A549 (cell line): ENCODE measurements at regions not wholly inside any gene's neighbourhood (a gene's known extent, or its start where the extent isn't known, plus 50 kb on each side); places are given as distances from the start of the nearest gene placed in this dataset.

Experiments
- ATAC-seq, 2 experiments: fragments of 200-7000 bp in 1 of 2; fragments of >200 bp in 1 of 2; cut with Nextera tagmentation in 1 of 2; cut with Tn5 transposase in 1 of 2; 3 replicates each; pipeline versions ENCODE4 v1.8.0 to v1.9.1; 2018 to 2020; ENCODE audit warnings: mild to moderate bottlenecking in 1 of 2, moderate library complexity in 1 of 2
- CTCF ChIA-PET: fragments of 300-600 bp; sonication (Branson Sonifier 250); formaldehyde crosslinking; extraction: SDS; loops from one replicate; lab custom pipeline; 2021; ENCODE audit warnings: antibody characterized with exemption, inconsistent platforms; lab: Yijun Ruan, JAX
- POLR2A ChIA-PET: fragments of 350-600 bp; formaldehyde crosslinking; extraction: SDS; loops from one replicate; lab custom pipeline; 2021; ENCODE audit warnings: antibody characterized with exemption, inconsistent platforms; lab: Yijun Ruan, JAX
- DNase-seq, 2 experiments: peaks; one replicate each; pipeline versions ENCODE4 v3.0.0 to v3.0.0-alpha.2; 2011 to 2016; ENCODE audit warnings: low read depth in 1 of 2, low spot score in 1 of 2
- FAIRE-seq: peaks from 2 replicates; lab custom pipeline; 2011; peaks lifted over from hg19 to GRCh38; lab: Jason Lieb, UNC
- H3K27ac ChIP-seq, 2 experiments: fragments of >200 bp; sonication (Bioruptor Twin); formaldehyde crosslinking; 3 replicates each; pipeline ENCODE4 v1.5.1; 2016 to 2017
- H3K4me1 ChIP-seq: fragments of >200 bp; sonication (Bioruptor Twin); formaldehyde crosslinking; 3 replicates; pipeline ENCODE4 v1.6.1; 2016
- H3K4me2 ChIP-seq: fragments of >200 bp; sonication (Bioruptor Twin); formaldehyde crosslinking; 3 replicates; pipeline ENCODE4 v1.6.1; 2016
- H3K4me3 ChIP-seq: fragments of >200 bp; sonication (Bioruptor Twin); formaldehyde crosslinking; 3 replicates; pipeline ENCODE4 v1.5.1; 2016
- H3K9me3 ChIP-seq: fragments of >200 bp; sonication (Bioruptor Twin); formaldehyde crosslinking; 3 replicates; pipeline ENCODE4 v1.6.1; 2016
- CBX8 ChIP-seq: fragments of 200-600 bp; sonication (generic); IDR thresholded peaks from 2 replicates; pipeline ENCODE4 v1.6.1; 2016
- EHMT2 ChIP-seq: fragments of 200-600 bp; sonication (generic); IDR thresholded peaks from 2 replicates; pipeline ENCODE4 v1.6.1; 2016; ENCODE audit warnings: antibody characterized with exemption, low read depth, mild to moderate bottlenecking, moderate library complexity
- FOSB ChIP-seq: fragments of 250-450 bp; sonication (Bioruptor Pico); IDR thresholded peaks from 2 replicates; pipeline ENCODE4 v1.5.0; 2020; ENCODE audit warnings: mild to moderate bottlenecking, moderate library complexity
- FOSL2 ChIP-seq, 2 experiments: fragments of 450-650 bp in 1 of 2; fragments of >200 bp in 1 of 2; sonication (Bioruptor Twin) in 1 of 2; formaldehyde crosslinking; IDR thresholded peaks; 2 replicates each; pipeline versions ENCODE4 v1.5.0 to v1.6.1; 2016 to 2020; ENCODE audit warnings: mild to moderate bottlenecking in 1 of 2, moderate library complexity in 1 of 2
- FOXS1 ChIP-seq: fragments of 250-450 bp; sonication (Bioruptor Pico); IDR thresholded peaks from 2 replicates; pipeline ENCODE4 v1.5.0; 2020; ENCODE audit warnings: mild to moderate bottlenecking, moderate library complexity
- HDAC2 ChIP-seq: fragments of 200-600 bp; sonication (generic); IDR thresholded peaks from 2 replicates; pipeline ENCODE4 v1.6.1; 2016
- HOXB13 ChIP-seq: fragments of 250-450 bp; sonication (Bioruptor Pico); IDR thresholded peaks from 2 replicates; pipeline ENCODE4 v1.5.0; 2020; ENCODE audit warnings: low read depth, mild to moderate bottlenecking, moderate library complexity
- HOXB5 ChIP-seq: fragments of 250-450 bp; sonication (Bioruptor Pico); IDR thresholded peaks from 2 replicates; pipeline ENCODE4 v1.5.0; 2020; ENCODE audit warnings: mild to moderate bottlenecking, moderate library complexity
- JUN ChIP-seq, 2 experiments: fragments of >200 bp; sonication (Bioruptor Twin); formaldehyde crosslinking; IDR thresholded peaks; 2 replicates in 1 of 2; 3 replicates in 1 of 2; pipeline ENCODE4 v1.6.1; 2016 to 2017
- KDM1A ChIP-seq: fragments of 200-600 bp; sonication (generic); IDR thresholded peaks from 2 replicates; pipeline ENCODE4 v1.6.1; 2016; ENCODE audit warnings: low read depth, mild to moderate bottlenecking
- KDM5A ChIP-seq: fragments of 200-600 bp; sonication (generic); IDR thresholded peaks from 2 replicates; pipeline ENCODE4 v1.6.1; 2016; ENCODE audit warnings: antibody characterized with exemption, mild to moderate bottlenecking
- MAZ ChIP-seq: fragments of 150-350 bp; IDR thresholded peaks from 2 replicates; pipeline ENCODE4 v1.6.1; 2014; ENCODE audit warnings: antibody characterized with exemption, low read depth, low read length, borderline replicate concordance
- POLR2AphosphoS2 ChIP-seq: conservative IDR thresholded peaks from 2 replicates; pipeline ENCODE4 v1.6.1; 2012; ENCODE audit warnings: low read length, improper control_type of control experiment, inconsistent platforms
- RAD21 ChIP-seq, 2 experiments: fragments of >200 bp in 1 of 2; sonication (Bioruptor Twin) in 1 of 2; formaldehyde crosslinking in 1 of 2; IDR thresholded peaks in 1 of 2; conservative IDR thresholded peaks in 1 of 2; 2 replicates in 1 of 2; 3 replicates in 1 of 2; pipeline ENCODE4 v1.6.1; 2012 to 2018; ENCODE audit warnings: inconsistent platforms in 1 of 2
- RCOR1 ChIP-seq: fragments of 150-350 bp; IDR thresholded peaks from 2 replicates; pipeline ENCODE4 v1.6.1; 2014; ENCODE audit warnings: antibody characterized with exemption, low read length, low read depth
- RFX5 ChIP-seq: fragments of 450-650 bp; IDR thresholded peaks from 2 replicates; pipeline ENCODE4 v1.7.1; 2014; ENCODE audit warnings: antibody characterized with exemption, mild to moderate bottlenecking, moderate library complexity
- RNF2 ChIP-seq: fragments of 200-600 bp; sonication (generic); IDR thresholded peaks from 2 replicates; pipeline ENCODE4 v1.6.1; 2016; ENCODE audit warnings: low read depth, mild to moderate bottlenecking, antibody characterized with exemption, moderate library complexity, borderline replicate concordance
- SMC3 ChIP-seq: fragments of >200 bp; sonication (Bioruptor Twin); formaldehyde crosslinking; IDR thresholded peaks from 3 replicates; pipeline ENCODE4 v1.6.1; 2018; ENCODE audit warnings: inconsistent platforms
- TFCP2L1 ChIP-seq: fragments of 250-450 bp; sonication (Bioruptor Pico); IDR thresholded peaks from 2 replicates; pipeline ENCODE4 v1.5.0; 2021; ENCODE audit warnings: mild to moderate bottlenecking
- ZNF302 ChIP-seq: fragments of 250-450 bp; sonication (Bioruptor Pico); IDR thresholded peaks from 2 replicates; pipeline ENCODE4 v1.9.0; 2021; ENCODE audit warnings: inconsistent platforms, mild to moderate bottlenecking, moderate library complexity
- ZSCAN20 ChIP-seq: fragments of 250-450 bp; sonication (Bioruptor Pico); IDR thresholded peaks from 2 replicates; pipeline ENCODE4 v1.8.0; 2022; ENCODE audit warnings: mild to moderate bottlenecking, moderate library complexity
- WGBS: methylation state at CpG from one replicate; pipeline ENCODE4 v1.1.6; 2017; ENCODE audit errors: missing lambda C conversion rate; 5-methylcytosine and 5-hydroxymethylcytosine counted together
- TF ChIP-seq, protein P1 (sequence below): fragments of 200-600 bp; sonication (generic); IDR thresholded peaks from 2 replicates; pipeline ENCODE4 v1.6.1; 2016; ENCODE audit warnings: antibody characterized with exemption, mild to moderate bottlenecking, moderate library complexity
- TF ChIP-seq, protein P2 (sequence below): fragments of >200 bp; sonication (Bioruptor Twin); formaldehyde crosslinking; IDR thresholded peaks from 3 replicates; pipeline ENCODE4 v1.5.1; 2016
- TF ChIP-seq, protein P3 (sequence below): IDR thresholded peaks from 2 replicates; pipeline ENCODE4 v1.6.1; 2012
- TF ChIP-seq, protein P4 (sequence below): fragments of 450-650 bp; IDR thresholded peaks from 2 replicates; pipeline ENCODE4 v1.6.1; 2014; ENCODE audit warnings: antibody characterized with exemption

DNA sequence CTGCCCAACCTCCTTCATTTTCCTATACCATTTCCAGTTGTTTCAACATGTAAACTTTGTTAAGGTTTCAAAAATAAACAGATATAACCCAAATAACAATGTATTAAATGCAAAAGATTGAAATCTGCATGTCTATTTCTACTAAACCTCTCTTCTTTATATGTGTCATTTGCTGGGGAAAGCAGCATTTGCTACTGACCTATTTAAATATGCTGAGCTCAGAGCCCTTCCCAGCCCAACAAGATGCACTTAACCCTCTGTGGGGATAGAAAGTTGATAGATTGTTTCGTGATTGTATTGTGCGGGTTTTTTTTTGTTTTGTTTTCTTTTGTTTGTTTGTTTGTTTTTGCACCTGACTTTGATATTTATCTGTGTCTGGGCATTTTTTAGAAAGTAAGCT, 139.5 kb downstream of the UCHL1 start (continued):
- TF ChIP-seq, protein P1, sequence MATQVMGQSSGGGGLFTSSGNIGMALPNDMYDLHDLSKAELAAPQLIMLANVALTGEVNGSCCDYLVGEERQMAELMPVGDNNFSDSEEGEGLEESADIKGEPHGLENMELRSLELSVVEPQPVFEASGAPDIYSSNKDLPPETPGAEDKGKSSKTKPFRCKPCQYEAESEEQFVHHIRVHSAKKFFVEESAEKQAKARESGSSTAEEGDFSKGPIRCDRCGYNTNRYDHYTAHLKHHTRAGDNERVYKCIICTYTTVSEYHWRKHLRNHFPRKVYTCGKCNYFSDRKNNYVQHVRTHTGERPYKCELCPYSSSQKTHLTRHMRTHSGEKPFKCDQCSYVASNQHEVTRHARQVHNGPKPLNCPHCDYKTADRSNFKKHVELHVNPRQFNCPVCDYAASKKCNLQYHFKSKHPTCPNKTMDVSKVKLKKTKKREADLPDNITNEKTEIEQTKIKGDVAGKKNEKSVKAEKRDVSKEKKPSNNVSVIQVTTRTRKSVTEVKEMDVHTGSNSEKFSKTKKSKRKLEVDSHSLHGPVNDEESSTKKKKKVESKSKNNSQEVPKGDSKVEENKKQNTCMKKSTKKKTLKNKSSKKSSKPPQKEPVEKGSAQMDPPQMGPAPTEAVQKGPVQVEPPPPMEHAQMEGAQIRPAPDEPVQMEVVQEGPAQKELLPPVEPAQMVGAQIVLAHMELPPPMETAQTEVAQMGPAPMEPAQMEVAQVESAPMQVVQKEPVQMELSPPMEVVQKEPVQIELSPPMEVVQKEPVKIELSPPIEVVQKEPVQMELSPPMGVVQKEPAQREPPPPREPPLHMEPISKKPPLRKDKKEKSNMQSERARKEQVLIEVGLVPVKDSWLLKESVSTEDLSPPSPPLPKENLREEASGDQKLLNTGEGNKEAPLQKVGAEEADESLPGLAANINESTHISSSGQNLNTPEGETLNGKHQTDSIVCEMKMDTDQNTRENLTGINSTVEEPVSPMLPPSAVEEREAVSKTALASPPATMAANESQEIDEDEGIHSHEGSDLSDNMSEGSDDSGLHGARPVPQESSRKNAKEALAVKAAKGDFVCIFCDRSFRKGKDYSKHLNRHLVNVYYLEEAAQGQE, result no peak
- TF ChIP-seq FOXS1 (no peak), HOXB13 (CRISPR knock-in tag) (no peak), RCOR1 (no peak)

DNA sequence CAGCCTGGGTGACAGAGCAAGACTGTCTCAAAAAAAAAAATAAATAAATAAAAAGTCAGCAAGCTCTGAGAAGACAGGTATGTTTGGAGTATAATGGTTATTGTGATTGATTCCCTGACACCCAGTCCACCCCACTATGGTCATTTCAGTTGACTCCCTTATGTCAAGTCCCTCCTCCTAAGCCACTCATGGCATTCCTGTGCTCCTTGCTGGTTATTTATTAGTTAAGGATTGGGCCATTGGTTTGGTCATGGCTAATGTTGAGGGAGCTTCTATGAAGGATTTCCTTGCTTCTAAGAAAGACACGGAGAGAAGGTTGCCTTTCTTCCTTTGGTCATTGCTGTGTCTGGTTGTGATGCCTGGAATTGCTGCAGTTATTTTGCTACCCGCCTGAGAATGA, 140.1 kb downstream of the UCHL1 start:
- TF ChIP-seq ZSCAN20 (CRISPR knock-in tag) (no peak), TFCP2L1 (CRISPR knock-in tag) (no peak), FOSB (CRISPR knock-in tag) (no peak), RFX5 (no peak), HDAC2 (no peak), FOSL2 (IDR thresholded peaks at IDR 0.05) (no peak), FOSL2 (CRISPR knock-in tag; IDR thresholded peaks at IDR 0.05) (no peak), KDM1A (no peak), CBX8 (no peak), SMC3 (no peak), KDM5A (no peak), RNF2 (no peak), JUN (IDR thresholded peaks at IDR 0.05) (no peak)
- TF ChIP-seq, protein P2, sequence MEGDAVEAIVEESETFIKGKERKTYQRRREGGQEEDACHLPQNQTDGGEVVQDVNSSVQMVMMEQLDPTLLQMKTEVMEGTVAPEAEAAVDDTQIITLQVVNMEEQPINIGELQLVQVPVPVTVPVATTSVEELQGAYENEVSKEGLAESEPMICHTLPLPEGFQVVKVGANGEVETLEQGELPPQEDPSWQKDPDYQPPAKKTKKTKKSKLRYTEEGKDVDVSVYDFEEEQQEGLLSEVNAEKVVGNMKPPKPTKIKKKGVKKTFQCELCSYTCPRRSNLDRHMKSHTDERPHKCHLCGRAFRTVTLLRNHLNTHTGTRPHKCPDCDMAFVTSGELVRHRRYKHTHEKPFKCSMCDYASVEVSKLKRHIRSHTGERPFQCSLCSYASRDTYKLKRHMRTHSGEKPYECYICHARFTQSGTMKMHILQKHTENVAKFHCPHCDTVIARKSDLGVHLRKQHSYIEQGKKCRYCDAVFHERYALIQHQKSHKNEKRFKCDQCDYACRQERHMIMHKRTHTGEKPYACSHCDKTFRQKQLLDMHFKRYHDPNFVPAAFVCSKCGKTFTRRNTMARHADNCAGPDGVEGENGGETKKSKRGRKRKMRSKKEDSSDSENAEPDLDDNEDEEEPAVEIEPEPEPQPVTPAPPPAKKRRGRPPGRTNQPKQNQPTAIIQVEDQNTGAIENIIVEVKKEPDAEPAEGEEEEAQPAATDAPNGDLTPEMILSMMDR, result no peak
- TF ChIP-seq, protein P3, sequence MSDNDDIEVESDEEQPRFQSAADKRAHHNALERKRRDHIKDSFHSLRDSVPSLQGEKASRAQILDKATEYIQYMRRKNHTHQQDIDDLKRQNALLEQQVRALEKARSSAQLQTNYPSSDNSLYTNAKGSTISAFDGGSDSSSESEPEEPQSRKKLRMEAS, result no peak
- TF ChIP-seq, protein P4, sequence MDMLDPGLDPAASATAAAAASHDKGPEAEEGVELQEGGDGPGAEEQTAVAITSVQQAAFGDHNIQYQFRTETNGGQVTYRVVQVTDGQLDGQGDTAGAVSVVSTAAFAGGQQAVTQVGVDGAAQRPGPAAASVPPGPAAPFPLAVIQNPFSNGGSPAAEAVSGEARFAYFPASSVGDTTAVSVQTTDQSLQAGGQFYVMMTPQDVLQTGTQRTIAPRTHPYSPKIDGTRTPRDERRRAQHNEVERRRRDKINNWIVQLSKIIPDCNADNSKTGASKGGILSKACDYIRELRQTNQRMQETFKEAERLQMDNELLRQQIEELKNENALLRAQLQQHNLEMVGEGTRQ, result no peak
- DNase-seq (peak in 1 of 2 experiments; percentile 30), FAIRE-seq (no peak), ATAC-seq (peak; percentile 43 to 58; a peak in 3 of 6 replicates)
- H3K4me1 ChIP-seq, result peaks cover 81% of the 10 kb centered on the region
- POLR2A ChIA-PET, result no interaction called here
- 34% methylated on average over 2 of the region's 2 CpGs for WGBS
- peak overlapping the region; percentile 62 to 77 for H3K27ac ChIP-seq
- no peak overlapping the region for H3K4me3 ChIP-seq
- H3K4me2 ChIP-seq, result peak overlapping the region; percentile 55
- CTCF ChIA-PET, result interaction anchor here (0.8 to 1.0 kb wide), 2 partner anchors 14 to 264 kb away, joined by 3 read pairs; no protein-coding TSS in a partner anchor
- no peaks in the 10 kb centered on the region for H3K9me3 ChIP-seq

DNA sequence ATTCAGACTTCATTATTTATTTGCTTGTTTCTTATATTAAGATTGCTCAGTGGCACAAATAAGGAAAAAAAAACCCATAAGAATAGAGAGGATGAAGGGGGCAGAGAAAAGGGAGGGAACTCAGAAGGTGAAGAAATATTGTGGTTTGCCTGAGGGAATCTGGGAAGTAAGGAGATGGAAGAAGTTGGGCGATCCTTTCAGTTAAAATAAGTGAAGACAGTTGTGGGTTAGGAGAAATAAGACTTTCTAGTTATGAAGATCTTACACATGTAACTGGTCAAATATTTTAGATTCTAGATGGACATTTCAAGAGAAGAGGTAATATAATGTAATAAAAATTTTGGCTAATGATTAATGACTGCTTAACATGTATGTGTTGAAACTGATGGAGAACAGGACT, 138.7 kb upstream of the LIMCH1 start:
- Histone ChIP-seq H3K4me2 (peak overlapping the region; percentile 55), H3K4me1 (peaks cover 71% of the 10 kb centered on the region), H3K27ac (peak overlapping the region; percentile 62 to 76), H3K4me3 (no peak overlapping the region), H3K9me3 (no peaks in the 10 kb centered on the region)
- 34% methylated on average over 1 of the region's 1 CpG for WGBS
- FAIRE-seq (no peak), ATAC-seq (peak; percentile 30 to 62; a peak in 3 of 6 replicates), DNase-seq (no peak)
- CTCF ChIA-PET, result no interaction called here
- POLR2A ChIA-PET, result no interaction called here
- TF ChIP-seq EHMT2 (no peak), RAD21 (conservative IDR thresholded peaks at IDR 0.05 in 1 of 2, IDR thresholded peaks at IDR 0.05 in 1 of 2) (no peak), HOXB5 (CRISPR knock-in tag) (no peak), MAZ (no peak), ZNF302 (CRISPR knock-in tag) (no peak), ZSCAN20 (CRISPR knock-in tag) (no peak), FOXS1 (no peak), POLR2AphosphoS2 (no peak), JUN (IDR thresholded peaks at IDR 0.05) (no peak)
- TF ChIP-seq, protein P1, result no peak
